GM19239 (cell line): ENCODE measurements at regions not wholly inside any gene's neighbourhood (a gene's known extent, or its start where the extent isn't known, plus 50 kb on each side); places are given as distances from the start of the nearest gene placed in this dataset.
"Not testable (repeated sequence)": the region's sequence is repeated elsewhere in the genome, so short reads cannot be mapped to it uniquely, and the experiment has no call there.

Experiments
- DNase-seq: peaks from one replicate; pipeline ENCODE4 v3.0.0; 2011; ENCODE audit warnings: low spot score; ENCODE audit not compliant: insufficient read length
- FAIRE-seq: peaks from 2 replicates; lab custom pipeline; 2011; peaks lifted over from hg19 to GRCh38; lab: Jason Lieb, UNC

- no peak for DNase-seq
- no peak for FAIRE-seq
Measured at GRCh38 chr5:96219580-96220281, 213.3 kb downstream of the PCSK1 start.

GRCh38 chr5:96218653-96219052 lies 214.4 kb downstream of the PCSK1 start:
- DNase-seq: no peak
- no peak for FAIRE-seq

GRCh38 chr5:96214442-96215197 lies 218.4 kb downstream of the PCSK1 start:
- DNase-seq (no peak), FAIRE-seq (no peak)

- DNase-seq (no peak), FAIRE-seq (no peak)
Measured at GRCh38 chr5:96209829-96210228, 223.2 kb downstream of the PCSK1 start.

GRCh38 chr5:96207420-96207819 lies 225.6 kb downstream of the PCSK1 start:
- DNase-seq (no peak), FAIRE-seq (no peak)

- DNase-seq: no peak
- no peak for FAIRE-seq
Measured at GRCh38 chr5:96203761-96204160, 229.3 kb downstream of the PCSK1 start.

GRCh38 chr5:96201503-96201902 lies 231.5 kb downstream of the PCSK1 start:
- no peak for DNase-seq

GRCh38 chr5:96200641-96201040 lies 232.4 kb downstream of the PCSK1 start:
- DNase-seq (no peak), FAIRE-seq (no peak)

More at GRCh38 chr5:96201503-96201902, 231.5 kb downstream of the PCSK1 start:
- FAIRE-seq: no peak

- DNase-seq (no peak), FAIRE-seq (no peak)
Measured at GRCh38 chr5:96199713-96200183, 233.3 kb downstream of the PCSK1 start.

GRCh38 chr5:96198356-96199058 lies 234.5 kb downstream of the PCSK1 start:
- FAIRE-seq (no peak), DNase-seq (no peak)

- FAIRE-seq, DNase-seq: not testable (repeated sequence)
Measured at GRCh38 chr5:96197767-96198166, 235.3 kb downstream of the PCSK1 start.

GRCh38 chr5:96197347-96197746 lies 235.7 kb upstream of the ELL2 start:
- FAIRE-seq (no peak), DNase-seq (no peak)

GRCh38 chr5:96196890-96197289 lies 235.2 kb upstream of the ELL2 start:
- FAIRE-seq: no peak
- DNase-seq: no peak

GRCh38 chr5:96196407-96196806 lies 234.8 kb upstream of the ELL2 start:
- DNase-seq (no peak), FAIRE-seq (no peak)

GRCh38 chr5:96195123-96195522 lies 233.5 kb upstream of the ELL2 start:
- FAIRE-seq (no peak), DNase-seq (no peak)

GRCh38 chr5:96194593-96194992 lies 232.9 kb upstream of the ELL2 start:
- DNase-seq (no peak), FAIRE-seq (no peak)

- no peak for DNase-seq
- no peak for FAIRE-seq
Measured at GRCh38 chr5:96193946-96194345, 232.3 kb upstream of the ELL2 start.

GRCh38 chr5:96189987-96190386 lies 228.3 kb upstream of the ELL2 start:
- no peak for FAIRE-seq
- DNase-seq: no peak

GRCh38 chr5:96189028-96189826 lies 227.6 kb upstream of the ELL2 start:
- DNase-seq (no peak), FAIRE-seq (no peak)
